ENCODE measurements at regions not wholly inside any gene's neighbourhood (a gene's known extent, or its start where the extent isn't known, plus 50 kb on each side); places are given as distances from the start of the nearest gene placed in this dataset.

DNA sequence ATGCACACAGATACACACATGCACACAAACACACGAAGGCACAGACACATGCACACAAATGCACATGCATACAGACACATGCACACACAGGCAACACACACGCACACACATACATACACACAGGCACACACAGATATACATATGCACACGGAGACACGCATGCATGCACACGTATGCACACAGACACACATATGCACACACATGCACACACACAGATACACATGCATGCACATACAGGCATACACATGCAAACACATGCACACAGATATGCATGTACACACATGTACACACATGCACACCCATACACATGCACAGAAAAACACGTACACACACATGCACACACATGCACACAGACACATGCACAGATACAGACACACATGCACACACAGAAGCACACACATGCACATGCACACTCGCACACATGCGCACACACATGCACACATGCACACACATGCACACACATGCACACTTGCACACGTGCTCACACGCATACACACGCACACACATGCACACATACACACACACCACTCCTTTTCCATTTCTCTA lies 70.8 kb upstream of the ALDH3B2 start:
- TF ChIP-seq CTCF (conservative IDR thresholded peaks at IDR 0.05) (no peak), ZFX (IDR thresholded peaks at IDR 0.05) (no peak)

Measured in C4-2B (cell line).